Activated naive CD8-positive, alpha-beta T cell (primary cell): ENCODE measurements at regions not wholly inside any gene's neighbourhood (a gene's known extent, or its start where the extent isn't known, plus 50 kb on each side); places are given as distances from the start of the nearest gene placed in this dataset.
"Not testable (repeated sequence)": the region's sequence is repeated elsewhere in the genome, so short reads cannot be mapped to it uniquely, and the experiment has no call there.

Source experiments
- H3K27ac Mint-ChIP-seq: one replicate; pipeline ENCODE4 v1.8.0; 2021; ENCODE audit warnings: mixed read lengths
- H3K27me3 Mint-ChIP-seq: one replicate; pipeline ENCODE4 v1.8.0; 2021; ENCODE audit warnings: mixed read lengths
- H3K36me3 Mint-ChIP-seq: one replicate; pipeline ENCODE4 v1.8.0; 2021; ENCODE audit warnings: mixed read lengths
- H3K4me1 Mint-ChIP-seq: one replicate; pipeline ENCODE4 v1.8.0; 2021; ENCODE audit warnings: low read depth, mixed read lengths
- H3K4me3 Mint-ChIP-seq: one replicate; pipeline ENCODE4 v1.8.0; 2021; ENCODE audit warnings: mild to moderate bottlenecking, mixed read lengths
- H3K9me3 Mint-ChIP-seq: one replicate; pipeline ENCODE4 v1.8.0; 2021; ENCODE audit warnings: low read depth, mixed read lengths

GRCh38 chr17:77087650-77088454 is 52.9 kb upstream of the SEC14L1 start:
- Mint-ChIP-seq H3K4me1 (peaks cover 50% of the 10 kb centered on the region), H3K27me3 (no peaks in the 10 kb centered on the region), H3K36me3 (peaks cover 10% of the 10 kb centered on the region), H3K9me3 (no peaks in the 10 kb centered on the region), H3K27ac (peak overlapping the region; percentile 99), H3K4me3 (peak overlapping the region; percentile 96)

- Mint-ChIP-seq H3K36me3 (peaks cover 10% of the 10 kb centered on the region), H3K4me1 (peaks cover 53% of the 10 kb centered on the region), H3K9me3 (no peaks in the 10 kb centered on the region), H3K27ac (peak overlapping the region; percentile 99), H3K4me3 (peak overlapping the region; percentile 96), H3K27me3 (no peaks in the 10 kb centered on the region)
These were observed 52.2 kb upstream of the SEC14L1 start for GRCh38 chr17:77088455-77089123.

- H3K27ac Mint-ChIP-seq: peak overlapping the region; percentile 99
- H3K27me3 Mint-ChIP-seq: no peaks in the 10 kb centered on the region
- peaks cover 10% of the 10 kb centered on the region for H3K36me3 Mint-ChIP-seq
- peaks cover 53% of the 10 kb centered on the region for H3K4me1 Mint-ChIP-seq
- peak overlapping the region; percentile 96 for H3K4me3 Mint-ChIP-seq
- H3K9me3 Mint-ChIP-seq: no peaks in the 10 kb centered on the region
These were observed 51.7 kb upstream of the SEC14L1 start for GRCh38 chr17:77089124-77089490.

GRCh38 chr17:77089949-77090348 is 50.8 kb upstream of the SEC14L1 start:
- H3K27me3 Mint-ChIP-seq, H3K9me3 Mint-ChIP-seq: not testable (repeated sequence)
- peak overlapping the region; percentile 99 for H3K27ac Mint-ChIP-seq
- H3K4me3 Mint-ChIP-seq: peak overlapping the region; percentile 96
- H3K4me1 Mint-ChIP-seq: peaks cover 55% of the 10 kb centered on the region
- peaks cover 11% of the 10 kb centered on the region for H3K36me3 Mint-ChIP-seq

- peaks cover 12% of the 10 kb centered on the region for H3K36me3 Mint-ChIP-seq
- no peaks in the 10 kb centered on the region for H3K27me3 Mint-ChIP-seq
- no peaks in the 10 kb centered on the region for H3K9me3 Mint-ChIP-seq
- H3K27ac Mint-ChIP-seq: peak overlapping the region; percentile 99
- H3K4me3 Mint-ChIP-seq: peak overlapping the region; percentile 96
- peaks cover 57% of the 10 kb centered on the region for H3K4me1 Mint-ChIP-seq
These were observed 50.3 kb upstream of the SEC14L1 start for GRCh38 chr17:77090476-77090875.
